GM12891 (cell line): ENCODE measurements at regions not wholly inside any gene's neighbourhood (a gene's known extent, or its start where the extent isn't known, plus 50 kb on each side); places are given as distances from the start of the nearest gene placed in this dataset.

ENCODE experiments used
- PAX5 ChIP-seq: IDR thresholded peaks from 2 replicates; pipeline ENCODE4 v1.6.1; 2011; ENCODE audit warnings: low read length, moderate library complexity, mild to moderate bottlenecking; ENCODE audit not compliant: insufficient read depth, severe bottlenecking
- POLR2A ChIP-seq: IDR thresholded peaks from 2 replicates; pipeline ENCODE4 v1.6.1; 2011; ENCODE audit warnings: low read depth, low read length, control low read depth
- POLR2AphosphoS5 ChIP-seq: IDR thresholded peaks from 2 replicates; pipeline ENCODE4 v1.6.1; 2011; ENCODE audit warnings: low read depth, low read length, control low read depth
- POU2F2 ChIP-seq: IDR thresholded peaks from 2 replicates; pipeline ENCODE4 v1.6.1; 2011; ENCODE audit warnings: low read depth, mild to moderate bottlenecking, control low read depth, low read length, moderate library complexity
- SPI1 ChIP-seq: IDR thresholded peaks from 2 replicates; pipeline ENCODE4 v1.6.1; 2011; ENCODE audit warnings: low read depth, low read length, control low read depth
- TAF1 ChIP-seq: IDR thresholded peaks from 2 replicates; pipeline ENCODE4 v1.6.1; 2011; ENCODE audit warnings: low read depth, low read length, control low read depth

DNA sequence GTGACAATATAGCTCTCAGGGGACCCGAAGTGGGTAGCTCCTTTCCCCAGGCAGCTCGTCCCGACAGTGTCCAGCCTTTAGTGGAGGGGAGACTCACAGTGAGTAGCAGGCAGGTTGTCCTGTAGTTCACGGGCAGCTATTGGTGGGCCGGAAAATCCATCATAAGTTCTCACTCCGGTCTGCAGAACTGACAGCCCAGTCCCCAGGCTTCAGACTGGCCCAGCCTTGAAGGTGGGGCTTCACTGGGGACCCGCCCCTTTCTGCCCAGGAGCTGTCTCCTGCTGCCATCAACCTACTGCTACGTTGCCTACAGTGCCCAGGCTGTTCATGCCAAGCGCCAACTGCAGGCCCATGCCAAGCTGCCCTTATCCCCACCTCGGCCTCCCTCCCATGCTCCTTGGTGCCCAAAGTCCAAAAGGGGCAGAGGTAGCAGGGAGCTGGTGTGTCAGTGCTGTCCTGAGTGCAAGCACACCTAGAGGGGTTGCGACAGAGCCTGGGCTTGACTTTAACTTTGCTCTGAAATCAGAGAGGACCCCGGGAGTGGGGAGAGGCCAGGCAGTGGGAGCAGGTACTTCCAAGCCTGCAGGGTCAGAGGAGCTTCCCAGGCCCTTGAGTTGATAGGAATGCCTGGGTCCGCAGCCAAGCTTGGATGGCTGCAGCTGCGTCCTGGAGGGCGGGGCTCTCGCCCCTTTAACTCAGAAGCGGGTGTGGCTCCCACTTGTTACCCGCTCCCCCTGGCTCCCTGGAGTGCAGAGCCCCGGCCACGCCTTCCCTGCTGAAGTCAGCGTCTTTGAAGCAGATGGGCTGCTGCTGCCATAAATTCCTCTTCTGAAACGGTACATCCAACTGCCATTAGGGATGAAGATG lies 1144.3 kb upstream of the NCAM2 start:
- TF ChIP-seq POLR2AphosphoS5 (no peak), POLR2A (no peak), SPI1 (no peak), TAF1 (no peak), PAX5 (no peak), POU2F2 (no peak)
